Dendritic cell treated with granulocyte-macrophage colony-stimulating factor and Interleukin-4, amounts not matched to agents 40 ng/mL and 50 ng/mL, for 4 days (primary cell): ENCODE measurements at regions not wholly inside any gene's neighbourhood (a gene's known extent, or its start where the extent isn't known, plus 50 kb on each side); places are given as distances from the start of the nearest gene placed in this dataset.
"Not testable (repeated sequence)": the region's sequence is repeated elsewhere in the genome, so short reads cannot be mapped to it uniquely, and the experiment has no call there.

ENCODE experiments used
- H3K27ac Mint-ChIP-seq: one replicate; pipeline ENCODE4 v1.8.0; 2022; ENCODE audit warnings: mild to moderate bottlenecking, mixed read lengths
- H3K27me3 Mint-ChIP-seq: one replicate; pipeline ENCODE4 v1.8.0; 2022; ENCODE audit warnings: mild to moderate bottlenecking, mixed read lengths
- H3K36me3 Mint-ChIP-seq: one replicate; pipeline ENCODE4 v1.8.0; 2022; ENCODE audit warnings: low read depth, mixed read lengths
- H3K4me1 Mint-ChIP-seq: one replicate; pipeline ENCODE4 v1.8.0; 2022; ENCODE audit warnings: low read depth, mixed read lengths
- H3K4me3 Mint-ChIP-seq: one replicate; pipeline ENCODE4 v1.8.0; 2022; ENCODE audit warnings: mild to moderate bottlenecking, moderate library complexity, mixed read lengths
- H3K9me3 Mint-ChIP-seq: one replicate; pipeline ENCODE4 v1.8.0; 2022; ENCODE audit warnings: mixed read lengths
- intact Hi-C: fragments of 100-400 bp; cut with micrococcal nuclease; formaldehyde crosslinking; loops from one replicate; pipeline ENCODE4 v1.15.0; 2022

- Mint-ChIP-seq H3K27ac (no peak overlapping the region), H3K36me3 (no peaks in the 10 kb centered on the region), H3K4me3 (no peak overlapping the region), H3K9me3 (peaks cover 8% of the 10 kb centered on the region), H3K4me1 (no peaks in the 10 kb centered on the region), H3K27me3 (no peaks in the 10 kb centered on the region)
- intact Hi-C loops: no loop called here
Measured at GRCh38 chr10:35872671-35873070, 230.6 kb upstream of the FZD8 start.

- Mint-ChIP-seq H3K27me3 (no peaks in the 10 kb centered on the region), H3K27ac (no peak overlapping the region), H3K4me3 (no peak overlapping the region), H3K9me3 (peaks cover 8% of the 10 kb centered on the region), H3K4me1 (no peaks in the 10 kb centered on the region), H3K36me3 (no peaks in the 10 kb centered on the region)
- intact Hi-C loops: no loop called here
Measured at GRCh38 chr10:35870665-35871310, 228.7 kb upstream of the FZD8 start.

- H3K4me3 Mint-ChIP-seq, H3K4me1 Mint-ChIP-seq, intact Hi-C loops, H3K27me3 Mint-ChIP-seq, H3K27ac Mint-ChIP-seq, H3K36me3 Mint-ChIP-seq: not testable (repeated sequence)
- peaks cover 30% of the 10 kb centered on the region for H3K9me3 Mint-ChIP-seq
Measured at GRCh38 chr10:35858676-35859283, 216.7 kb upstream of the FZD8 start.

GRCh38 chr10:35857860-35858259 lies 215.8 kb upstream of the FZD8 start:
- Mint-ChIP-seq H3K27me3 (no peaks in the 10 kb centered on the region), H3K4me1 (no peaks in the 10 kb centered on the region)

GRCh38 chr10:35855155-35855947 lies 213.3 kb upstream of the FZD8 start:
- Mint-ChIP-seq H3K36me3 (no peaks in the 10 kb centered on the region), H3K9me3 (peaks cover 13% of the 10 kb centered on the region)
- intact Hi-C loops: no loop called here

More at GRCh38 chr10:35857860-35858259, 215.8 kb upstream of the FZD8 start:
- Mint-ChIP-seq H3K36me3 (no peaks in the 10 kb centered on the region), H3K4me3 (no peak overlapping the region), H3K9me3 (peaks cover 30% of the 10 kb centered on the region), H3K27ac (no peak overlapping the region)
- intact Hi-C loops: no loop called here

GRCh38 chr10:35854661-35855060 lies 212.6 kb upstream of the FZD8 start:
- H3K4me1 Mint-ChIP-seq: no peaks in the 10 kb centered on the region
- H3K27me3 Mint-ChIP-seq: no peaks in the 10 kb centered on the region
- intact Hi-C loops: no loop called here
- H3K9me3 Mint-ChIP-seq: peaks cover 12% of the 10 kb centered on the region
- H3K27ac Mint-ChIP-seq: no peak overlapping the region
- H3K4me3 Mint-ChIP-seq: no peak overlapping the region
- H3K36me3 Mint-ChIP-seq: no peaks in the 10 kb centered on the region

More at GRCh38 chr10:35855155-35855947, 213.3 kb upstream of the FZD8 start:
- Mint-ChIP-seq H3K27ac (no peak overlapping the region), H3K4me3 (no peak overlapping the region), H3K27me3 (no peaks in the 10 kb centered on the region), H3K4me1 (no peaks in the 10 kb centered on the region)

- no peaks in the 10 kb centered on the region for H3K27me3 Mint-ChIP-seq
- peaks cover 1% of the 10 kb centered on the region for H3K9me3 Mint-ChIP-seq
- intact Hi-C loops: no loop called here
- no peak overlapping the region for H3K27ac Mint-ChIP-seq
- H3K4me1 Mint-ChIP-seq: no peaks in the 10 kb centered on the region
- no peak overlapping the region for H3K4me3 Mint-ChIP-seq
- no peaks in the 10 kb centered on the region for H3K36me3 Mint-ChIP-seq
Measured at GRCh38 chr10:35852721-35853120, 210.6 kb upstream of the FZD8 start.

GRCh38 chr10:35848412-35848811 lies 206.3 kb upstream of the FZD8 start:
- H3K4me1 Mint-ChIP-seq: no peaks in the 10 kb centered on the region
- H3K9me3 Mint-ChIP-seq: no peaks in the 10 kb centered on the region
- intact Hi-C loops: no loop called here
- H3K27ac Mint-ChIP-seq: no peak overlapping the region
- no peaks in the 10 kb centered on the region for H3K36me3 Mint-ChIP-seq
- H3K27me3 Mint-ChIP-seq: peaks cover 2% of the 10 kb centered on the region
- no peak overlapping the region for H3K4me3 Mint-ChIP-seq

GRCh38 chr10:35844686-35845085 lies 202.6 kb upstream of the FZD8 start:
- no peak overlapping the region for H3K27ac Mint-ChIP-seq
- peaks cover 8% of the 10 kb centered on the region for H3K9me3 Mint-ChIP-seq
- intact Hi-C loops: no loop called here
- no peaks in the 10 kb centered on the region for H3K4me1 Mint-ChIP-seq
- H3K4me3 Mint-ChIP-seq: no peak overlapping the region
- H3K27me3 Mint-ChIP-seq: peaks cover 2% of the 10 kb centered on the region
- H3K36me3 Mint-ChIP-seq: no peaks in the 10 kb centered on the region

- intact Hi-C loops: no loop called here
- no peak overlapping the region for H3K4me3 Mint-ChIP-seq
Measured at GRCh38 chr10:35843524-35844181, 201.6 kb upstream of the FZD8 start.

GRCh38 chr10:35838054-35838453 lies 196.0 kb upstream of the FZD8 start:
- no peaks in the 10 kb centered on the region for H3K27me3 Mint-ChIP-seq
- no peak overlapping the region for H3K4me3 Mint-ChIP-seq
- no peaks in the 10 kb centered on the region for H3K4me1 Mint-ChIP-seq
- H3K27ac Mint-ChIP-seq: no peak overlapping the region
- intact Hi-C loops: no loop called here
- no peaks in the 10 kb centered on the region for H3K36me3 Mint-ChIP-seq
- H3K9me3 Mint-ChIP-seq: peaks cover 17% of the 10 kb centered on the region

More at GRCh38 chr10:35843524-35844181, 201.6 kb upstream of the FZD8 start:
- Mint-ChIP-seq H3K27ac (no peak overlapping the region), H3K4me1 (no peaks in the 10 kb centered on the region), H3K27me3 (peaks cover 2% of the 10 kb centered on the region), H3K36me3 (no peaks in the 10 kb centered on the region), H3K9me3 (peaks cover 8% of the 10 kb centered on the region)

- Mint-ChIP-seq H3K4me1 (no peaks in the 10 kb centered on the region), H3K27ac (no peak overlapping the region), H3K36me3 (no peaks in the 10 kb centered on the region), H3K27me3 (no peaks in the 10 kb centered on the region), H3K4me3 (no peak overlapping the region), H3K9me3 (peaks cover 22% of the 10 kb centered on the region)
- intact Hi-C loops: no loop called here
Measured at GRCh38 chr10:35835545-35835944, 193.4 kb upstream of the FZD8 start.

- intact Hi-C loops: no loop called here
- no peak overlapping the region for H3K27ac Mint-ChIP-seq
- H3K4me1 Mint-ChIP-seq: no peaks in the 10 kb centered on the region
- H3K9me3 Mint-ChIP-seq: peaks cover 18% of the 10 kb centered on the region
- no peaks in the 10 kb centered on the region for H3K36me3 Mint-ChIP-seq
- no peaks in the 10 kb centered on the region for H3K27me3 Mint-ChIP-seq
- H3K4me3 Mint-ChIP-seq: no peak overlapping the region
Measured at GRCh38 chr10:35834877-35835494, 192.9 kb upstream of the FZD8 start.
